HG03571 (cell line): ENCODE measurements at regions not wholly inside any gene's neighbourhood (a gene's known extent, or its start where the extent isn't known, plus 50 kb on each side); places are given as distances from the start of the nearest gene placed in this dataset.
"Not testable (repeated sequence)": the region's sequence is repeated elsewhere in the genome, so short reads cannot be mapped to it uniquely, and the experiment has no call there.

ENCODE experiments used
- ATAC-seq: cut with Tn5 transposase; IDR thresholded peaks from one replicate; pipeline ENCODE4 v1.9.1; 2021; ENCODE audit not compliant: unreplicated experiment

- no peak for ATAC-seq
These were observed 278.8 kb upstream of the CTNND2 start for GRCh38 chr5:12183003-12183402.

GRCh38 chr5:12177851-12178250, 273.6 kb upstream of the CTNND2 start:
- no peak for ATAC-seq

GRCh38 chr5:12177225-12177624, 273.0 kb upstream of the CTNND2 start:
- no peak for ATAC-seq

GRCh38 chr5:12175914-12176585, 271.8 kb upstream of the CTNND2 start:
- no peak for ATAC-seq

- ATAC-seq = no peak
These were observed 270.5 kb upstream of the CTNND2 start for GRCh38 chr5:12174734-12175133.

- no peak for ATAC-seq
These were observed 265.3 kb upstream of the CTNND2 start for GRCh38 chr5:12169536-12169935.

GRCh38 chr5:12162863-12163262, 258.6 kb upstream of the CTNND2 start:
- ATAC-seq = no peak

GRCh38 chr5:12147513-12147912, 243.3 kb upstream of the CTNND2 start:
- no peak for ATAC-seq

- ATAC-seq = no peak
These were observed 237.2 kb upstream of the CTNND2 start for GRCh38 chr5:12141496-12141895.

- no peak for ATAC-seq
These were observed 229.3 kb upstream of the CTNND2 start for GRCh38 chr5:12133520-12133919.

GRCh38 chr5:12131020-12131419, 226.8 kb upstream of the CTNND2 start:
- not testable (repeated sequence) for ATAC-seq

GRCh38 chr5:12125895-12126294, 221.6 kb upstream of the CTNND2 start:
- no peak for ATAC-seq

- ATAC-seq = no peak
These were observed 215.4 kb upstream of the CTNND2 start for GRCh38 chr5:12119657-12120056.

- no peak for ATAC-seq
These were observed 209.8 kb upstream of the CTNND2 start for GRCh38 chr5:12114075-12114474.

GRCh38 chr5:12113062-12113461, 208.8 kb upstream of the CTNND2 start:
- no peak for ATAC-seq

- no peak for ATAC-seq
These were observed 207.0 kb upstream of the CTNND2 start for GRCh38 chr5:12111261-12111660.

- no peak for ATAC-seq
These were observed 206.4 kb upstream of the CTNND2 start for GRCh38 chr5:12110629-12111028.

GRCh38 chr5:12109075-12109688, 204.9 kb upstream of the CTNND2 start:
- no peak for ATAC-seq

- ATAC-seq = no peak
These were observed 197.9 kb upstream of the CTNND2 start for GRCh38 chr5:12102151-12102550.

- no peak for ATAC-seq
These were observed 196.3 kb upstream of the CTNND2 start for GRCh38 chr5:12100542-12100941.

GRCh38 chr5:12099296-12099695, 195.1 kb upstream of the CTNND2 start:
- ATAC-seq = no peak

- no peak for ATAC-seq
These were observed 191.6 kb upstream of the CTNND2 start for GRCh38 chr5:12095808-12096281.

- no peak for ATAC-seq
These were observed 189.3 kb upstream of the CTNND2 start for GRCh38 chr5:12093586-12093985.
